GM12865 (cell line): ENCODE measurements at regions not wholly inside any gene's neighbourhood (a gene's known extent, or its start where the extent isn't known, plus 50 kb on each side); places are given as distances from the start of the nearest gene placed in this dataset.

Experiments
- DNase-seq: peaks from one replicate; pipeline ENCODE4 v3.0.0; 2010; ENCODE audit warnings: low read depth
- H3K4me3 ChIP-seq: 2 replicates; pipeline ENCODE4 v1.5.1; 2011; ENCODE audit warnings: mild to moderate bottlenecking, low read depth, low read length, control low read depth
- CTCF ChIP-seq: IDR thresholded peaks from 2 replicates; pipeline ENCODE4 v1.5.1; 2011; ENCODE audit warnings: low read length, control low read depth, low read depth, inconsistent platforms; ENCODE audit not compliant: insufficient read depth; ENCODE audit errors: missing control alignments

- TF ChIP-seq CTCF = no peak
- H3K4me3 ChIP-seq = no peak overlapping the region
- DNase-seq = no peak
Measured at GRCh38 chr2:199607914-199608313, 150.2 kb upstream of the SATB2 start.

GRCh38 chr2:199606193-199606780, 148.5 kb upstream of the SATB2 start:
- H3K4me3 ChIP-seq = no peak overlapping the region
- TF ChIP-seq CTCF = no peak
- no peak for DNase-seq

- no peak for TF ChIP-seq CTCF
- no peak overlapping the region for H3K4me3 ChIP-seq
- no peak for DNase-seq
Measured at GRCh38 chr2:199603721-199604291, 146.1 kb upstream of the SATB2 start.

- no peak for DNase-seq
- TF ChIP-seq CTCF = no peak
- no peak overlapping the region for H3K4me3 ChIP-seq
Measured at GRCh38 chr2:199602896-199603717, 145.4 kb upstream of the SATB2 start.

- DNase-seq = no peak
- no peak overlapping the region for H3K4me3 ChIP-seq
- no peak for TF ChIP-seq CTCF
Measured at GRCh38 chr2:199602271-199602895, 144.6 kb upstream of the SATB2 start.

- H3K4me3 ChIP-seq = no peak overlapping the region
- TF ChIP-seq CTCF = peak; percentile 48
- DNase-seq = peak; percentile 20
Measured at GRCh38 chr2:199596549-199596948, 138.8 kb upstream of the SATB2 start.
